ENCODE measurements at regions not wholly inside any gene's neighbourhood (a gene's known extent, or its start where the extent isn't known, plus 50 kb on each side); places are given as distances from the start of the nearest gene placed in this dataset.

DNA sequence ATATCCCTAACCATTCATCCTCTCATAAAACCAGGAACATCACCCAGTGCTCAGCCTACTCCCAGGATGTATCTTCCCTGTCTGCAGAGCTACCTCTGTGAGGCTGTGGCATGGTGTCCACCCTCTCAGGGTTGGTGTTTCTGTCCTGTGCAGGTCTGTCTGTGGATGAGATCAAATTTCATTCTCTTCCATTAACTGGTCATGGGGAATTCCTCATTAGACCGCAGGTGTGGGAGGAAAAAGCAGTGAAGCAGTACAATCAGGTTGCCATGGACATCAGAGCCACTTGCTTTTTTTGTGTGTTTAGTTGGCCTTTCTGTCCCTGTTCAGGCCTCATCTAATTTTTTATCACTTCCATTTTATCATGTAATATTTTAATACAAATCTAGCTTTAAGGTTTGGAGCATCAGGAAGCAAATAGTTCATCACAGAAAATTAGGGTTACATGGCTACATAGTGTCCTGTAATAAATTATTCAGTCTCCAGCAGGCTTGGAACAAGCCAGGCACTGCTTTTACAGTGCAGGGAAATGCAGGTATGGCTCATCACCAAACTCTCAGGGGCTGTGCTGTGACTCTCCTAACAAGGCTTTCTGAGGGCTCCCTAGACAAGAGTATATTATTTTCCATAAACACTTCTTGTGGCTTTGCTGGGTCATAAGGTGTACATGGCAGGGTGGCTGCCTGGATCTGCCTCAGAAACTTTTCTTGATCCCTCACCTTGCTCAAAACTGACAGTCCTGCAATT lies 594.9 kb upstream of the IGFBP3 start:
- Histone ChIP-seq H2BK5ac (ENCODE audit: low read depth, low read length, poor library complexity, severe bottlenecking) (no peak overlapping the region), H3K9ac (ENCODE audit: low read depth, low read length) (no peak overlapping the region), H3K9me3 (ENCODE audit: control insufficient read depth, insufficient read depth, low read length) (no peaks in the 10 kb centered on the region), H3K27ac (ENCODE audit: insufficient read depth, low read length) (no peak overlapping the region), H2AFZ (replicated peaks; ENCODE audit: low read length, poor library complexity) (no peak overlapping the region), H3K18ac (ENCODE audit: low read depth, low read length) (no peak overlapping the region), H3K4me3 (ENCODE audit: insufficient read depth, low read depth, low read length) (no peak overlapping the region), H3K4ac (ENCODE audit: low read depth, low read length) (no peak overlapping the region), H2AK5ac (ENCODE audit: low read depth, low read length) (no peak overlapping the region), H4K20me1 (ENCODE audit: insufficient read depth, low read length) (no peaks in the 10 kb centered on the region), H3K23ac (ENCODE audit: low read depth, low read length) (no peak overlapping the region), H3K36me3 (ENCODE audit: control insufficient read depth, insufficient read depth, low read length) (no peaks in the 10 kb centered on the region), H4K5ac (ENCODE audit: low read depth, low read length) (no peak overlapping the region), H3K79me1 (ENCODE audit: low read depth in 1 of 2, low read length in 2 of 2) (no peaks in the 10 kb centered on the region), H4K91ac (ENCODE audit: insufficient read depth, low read depth, low read length) (no peak overlapping the region), H4K8ac (ENCODE audit: low read depth in 2 of 2, low read length in 2 of 2) (no peak overlapping the region), H3K9me1 (ENCODE audit: insufficient read depth, low read length) (peaks cover 6% of the 10 kb centered on the region), H3K4me2 (ENCODE audit: low read depth, low read length) (no peak overlapping the region), H2BK20ac (ENCODE audit: low read depth, low read length) (no peak overlapping the region), H3K4me1 (ENCODE audit: control insufficient read depth, insufficient read depth, low read length) (peaks cover 5% of the 10 kb centered on the region; the same call in 1 of the 2 replicates), H2AK9ac (replicated peaks; ENCODE audit: low read depth, low read length, poor library complexity) (no peak overlapping the region), H3K56ac (ENCODE audit: extremely low read depth, insufficient read depth, low read length) (no peak overlapping the region), H2BK15ac (ENCODE audit: low read depth, low read length) (no peak overlapping the region), H3K27me3 (ENCODE audit: control insufficient read depth, insufficient read depth, low read length) (no peaks in the 10 kb centered on the region), H3K14ac (replicated peaks; ENCODE audit: low read depth, low read length) (no peak overlapping the region), H2BK120ac (ENCODE audit: low read depth, low read length) (no peak overlapping the region)
- CTCF ChIA-PET: no interaction called here
- dilution Hi-C loops (cut with HindIII; ENCODE audit: low sequenced_read_pairs, unreplicated experiment) (no loop called here), in situ Hi-C loops (cut with MboI; ENCODE audit: low sequenced_read_pairs) (no loop called here), intact Hi-C loops (cut with micrococcal nuclease) (no loop called here)
- BruUV-seq (replicated peaks): no TSS peak
- no peak for DNase-seq
- ATAC-seq (ENCODE audit: low read depth): no peak
- TF ChIP-seq MXI1 (IDR thresholded peaks at IDR 0.05; ENCODE audit: borderline replicate concordance, low read depth, low read length): no peak
- no peak for TF ChIP-seq RFX5 (IDR thresholded peaks at IDR 0.05; ENCODE audit: low read depth, low read length)
- TF ChIP-seq CEBPB (IDR thresholded peaks at IDR 0.05; ENCODE audit: low read depth, low read length): no peak
- TF ChIP-seq, protein P1, sequence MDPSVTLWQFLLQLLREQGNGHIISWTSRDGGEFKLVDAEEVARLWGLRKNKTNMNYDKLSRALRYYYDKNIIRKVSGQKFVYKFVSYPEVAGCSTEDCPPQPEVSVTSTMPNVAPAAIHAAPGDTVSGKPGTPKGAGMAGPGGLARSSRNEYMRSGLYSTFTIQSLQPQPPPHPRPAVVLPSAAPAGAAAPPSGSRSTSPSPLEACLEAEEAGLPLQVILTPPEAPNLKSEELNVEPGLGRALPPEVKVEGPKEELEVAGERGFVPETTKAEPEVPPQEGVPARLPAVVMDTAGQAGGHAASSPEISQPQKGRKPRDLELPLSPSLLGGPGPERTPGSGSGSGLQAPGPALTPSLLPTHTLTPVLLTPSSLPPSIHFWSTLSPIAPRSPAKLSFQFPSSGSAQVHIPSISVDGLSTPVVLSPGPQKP (IDR thresholded peaks at IDR 0.05; ENCODE audit: borderline replicate concordance, low read depth, low read length): no peak
- no peak for TF ChIP-seq MAFK (IDR thresholded peaks at IDR 0.05; ENCODE audit: low read depth, low read length)
- TF ChIP-seq RCOR1 (IDR thresholded peaks at IDR 0.05; ENCODE audit: insufficient replicate concordance, low read length): no peak
- TF ChIP-seq SMC3 (IDR thresholded peaks at IDR 0.05; ENCODE audit: low read depth, low read length): no peak
- TF ChIP-seq BHLHE40 (IDR thresholded peaks at IDR 0.05; ENCODE audit: low read depth, low read length): no peak
- TF ChIP-seq POLR2A (IDR thresholded peaks at IDR 0.05; ENCODE audit: low read depth, low read length): no peak
- TF ChIP-seq NFE2L2 (IDR thresholded peaks at IDR 0.05; ENCODE audit: low read depth, low read length): no peak
- TF ChIP-seq, protein P2, sequence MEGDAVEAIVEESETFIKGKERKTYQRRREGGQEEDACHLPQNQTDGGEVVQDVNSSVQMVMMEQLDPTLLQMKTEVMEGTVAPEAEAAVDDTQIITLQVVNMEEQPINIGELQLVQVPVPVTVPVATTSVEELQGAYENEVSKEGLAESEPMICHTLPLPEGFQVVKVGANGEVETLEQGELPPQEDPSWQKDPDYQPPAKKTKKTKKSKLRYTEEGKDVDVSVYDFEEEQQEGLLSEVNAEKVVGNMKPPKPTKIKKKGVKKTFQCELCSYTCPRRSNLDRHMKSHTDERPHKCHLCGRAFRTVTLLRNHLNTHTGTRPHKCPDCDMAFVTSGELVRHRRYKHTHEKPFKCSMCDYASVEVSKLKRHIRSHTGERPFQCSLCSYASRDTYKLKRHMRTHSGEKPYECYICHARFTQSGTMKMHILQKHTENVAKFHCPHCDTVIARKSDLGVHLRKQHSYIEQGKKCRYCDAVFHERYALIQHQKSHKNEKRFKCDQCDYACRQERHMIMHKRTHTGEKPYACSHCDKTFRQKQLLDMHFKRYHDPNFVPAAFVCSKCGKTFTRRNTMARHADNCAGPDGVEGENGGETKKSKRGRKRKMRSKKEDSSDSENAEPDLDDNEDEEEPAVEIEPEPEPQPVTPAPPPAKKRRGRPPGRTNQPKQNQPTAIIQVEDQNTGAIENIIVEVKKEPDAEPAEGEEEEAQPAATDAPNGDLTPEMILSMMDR (conservative IDR thresholded peaks at IDR 0.05; ENCODE audit: low read depth, low read length): no peak
- no peak for TF ChIP-seq FOS (IDR thresholded peaks at IDR 0.05; ENCODE audit: low read depth, low read length)
- TF ChIP-seq, protein P3, sequence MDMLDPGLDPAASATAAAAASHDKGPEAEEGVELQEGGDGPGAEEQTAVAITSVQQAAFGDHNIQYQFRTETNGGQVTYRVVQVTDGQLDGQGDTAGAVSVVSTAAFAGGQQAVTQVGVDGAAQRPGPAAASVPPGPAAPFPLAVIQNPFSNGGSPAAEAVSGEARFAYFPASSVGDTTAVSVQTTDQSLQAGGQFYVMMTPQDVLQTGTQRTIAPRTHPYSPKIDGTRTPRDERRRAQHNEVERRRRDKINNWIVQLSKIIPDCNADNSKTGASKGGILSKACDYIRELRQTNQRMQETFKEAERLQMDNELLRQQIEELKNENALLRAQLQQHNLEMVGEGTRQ (IDR thresholded peaks at IDR 0.05; ENCODE audit: low read depth, low read length): no peak
- no peak for TF ChIP-seq CHD1 (IDR thresholded peaks at IDR 0.05; ENCODE audit: low read depth, low read length)
- no peak for TF ChIP-seq MAZ (IDR thresholded peaks at IDR 0.05; ENCODE audit: borderline replicate concordance, low read depth, low read length)
- TF ChIP-seq RAD21 (IDR thresholded peaks at IDR 0.05; ENCODE audit: low read length): no peak
- WGBS, 2 experiments (ENCODE audit: extremely low coverage in 2 of 2, insufficient read length in 1 of 2): no CpG with 5 or more reads among the region's 1 CpG
- POLR2A ChIA-PET (ENCODE audit: unreplicated experiment): no interaction called here

All from IMR-90 (cell line).